Mesenchymal stem cell (in vitro differentiated cells and primary cell): ENCODE measurements at regions not wholly inside any gene's neighbourhood (a gene's known extent, or its start where the extent isn't known, plus 50 kb on each side); places are given as distances from the start of the nearest gene placed in this dataset.
"Not testable (repeated sequence)": the region's sequence is repeated elsewhere in the genome, so short reads cannot be mapped to it uniquely, and the experiment has no call there.

Experiments used
- DNase-seq: peaks from one replicate; pipeline ENCODE4 v3.0.0-alpha.2; 2013
- H2AFZ ChIP-seq: one replicate; pipeline ENCODE4 v1.6.1; 2013; ENCODE audit warnings: low read depth, mild to moderate bottlenecking, control low read depth, inconsistent platforms, low read length, moderate library complexity
- H2AK5ac ChIP-seq: 2 replicates; pipeline ENCODE4 v1.6.1; 2013; ENCODE audit warnings: low read length, moderate library complexity, mild to moderate bottlenecking, inconsistent platforms; ENCODE audit not compliant: severe bottlenecking
- H2BK120ac ChIP-seq: one replicate; pipeline ENCODE4 v1.6.1; 2013; ENCODE audit warnings: low read depth, mild to moderate bottlenecking, inconsistent platforms, low read length, moderate library complexity
- H2BK12ac ChIP-seq, 2 experiments: one replicate each; pipeline ENCODE4 v1.6.1; 2013; ENCODE audit warnings: inconsistent platforms in 2 of 2, low read length in 2 of 2, mild to moderate bottlenecking in 2 of 2, moderate library complexity in 2 of 2, control low read depth in 1 of 2
- H2BK15ac ChIP-seq: one replicate; pipeline ENCODE4 v1.6.1; 2013; ENCODE audit warnings: mild to moderate bottlenecking, low read depth, inconsistent platforms; ENCODE audit not compliant: poor library complexity, severe bottlenecking
- H2BK5ac ChIP-seq: 2 replicates; pipeline ENCODE4 v1.6.1; 2013; ENCODE audit warnings: low read depth, mild to moderate bottlenecking, low read length, control low read depth, inconsistent platforms; ENCODE audit not compliant: poor library complexity, severe bottlenecking
- H3K14ac ChIP-seq, 2 experiments: one replicate each; pipeline ENCODE4 v1.6.1; 2013; ENCODE audit warnings: inconsistent platforms in 2 of 2, low read length in 2 of 2, control low read depth in 1 of 2, mild to moderate bottlenecking in 1 of 2, moderate library complexity in 1 of 2
- H3K18ac ChIP-seq, 2 experiments: one replicate each; pipeline ENCODE4 v1.6.1; 2013; ENCODE audit warnings: inconsistent platforms in 2 of 2, low read length in 2 of 2, control low read depth in 1 of 2, low read depth in 1 of 2, mild to moderate bottlenecking in 1 of 2
- H3K23ac ChIP-seq, 2 experiments: one replicate each; pipeline ENCODE4 v1.6.1; 2013; ENCODE audit warnings: inconsistent platforms in 2 of 2, low read length in 2 of 2, mild to moderate bottlenecking in 2 of 2, moderate library complexity in 2 of 2, control low read depth in 1 of 2
- H3K27ac ChIP-seq: 2 replicates; pipeline ENCODE4 v1.5.1; 2013; ENCODE audit warnings: mild to moderate bottlenecking, moderate library complexity, low read length, control low read depth, inconsistent platforms; ENCODE audit not compliant: poor library complexity, severe bottlenecking
- H3K27me3 ChIP-seq, 2 experiments: 2 replicates each; pipeline versions ENCODE4 v1.6.1 to v1.7.0; 2013; ENCODE audit warnings: low read length in 2 of 2, mild to moderate bottlenecking in 2 of 2, moderate library complexity in 2 of 2, control low read depth in 1 of 2, inconsistent platforms in 1 of 2; ENCODE audit not compliant: control insufficient read depth in 1 of 2, insufficient read depth in 1 of 2
- H3K36me3 ChIP-seq, 2 experiments: 2 replicates each; pipeline versions ENCODE4 v1.6.1 to v1.7.0; 2013; ENCODE audit warnings: low read length in 2 of 2, control low read depth in 1 of 2, inconsistent platforms in 1 of 2, low read depth in 1 of 2, mild to moderate bottlenecking in 1 of 2; ENCODE audit not compliant: insufficient read depth in 2 of 2, control insufficient read depth in 1 of 2
- H3K4ac ChIP-seq, 2 experiments: one replicate each; pipeline ENCODE4 v1.6.1; 2013; ENCODE audit warnings: inconsistent platforms in 2 of 2, low read length in 2 of 2, mild to moderate bottlenecking in 2 of 2, moderate library complexity in 2 of 2, control low read depth in 1 of 2, low read depth in 1 of 2
- H3K4me1 ChIP-seq: 2 replicates; pipeline ENCODE4 v1.6.1; 2013; ENCODE audit warnings: low read depth, low read length, control low read depth; ENCODE audit not compliant: control insufficient read depth, insufficient read depth
- H3K4me2 ChIP-seq: 2 replicates; pipeline ENCODE4 v1.6.1; 2013; ENCODE audit warnings: low read length, mild to moderate bottlenecking, inconsistent platforms; ENCODE audit not compliant: poor library complexity, severe bottlenecking
- H3K4me3 ChIP-seq, 2 experiments: 2 replicates each; pipeline versions ENCODE4 v1.5.1 to v1.7.0; 2013; ENCODE audit warnings: low read length in 2 of 2, mild to moderate bottlenecking in 2 of 2, control low read depth in 1 of 2, low read depth in 1 of 2; ENCODE audit not compliant: insufficient read depth in 1 of 2
- H3K79me1 ChIP-seq: replicated peaks from 2 replicates; pipeline ENCODE4 v1.6.1; 2013; ENCODE audit warnings: mild to moderate bottlenecking, control low read depth, low read length, inconsistent platforms; ENCODE audit not compliant: poor library complexity, severe bottlenecking
- H3K9ac ChIP-seq: 2 replicates; pipeline ENCODE4 v1.7.0; 2013; ENCODE audit warnings: mild to moderate bottlenecking, low read length, moderate library complexity
- H3K9me3 ChIP-seq: 2 replicates; pipeline ENCODE4 v1.7.0; 2013; ENCODE audit warnings: mild to moderate bottlenecking, low read length; ENCODE audit not compliant: control insufficient read depth
- H4K8ac ChIP-seq: one replicate; pipeline ENCODE4 v1.6.1; 2013; ENCODE audit warnings: inconsistent platforms, mild to moderate bottlenecking, low read length, moderate library complexity
- H4K91ac ChIP-seq: one replicate; pipeline ENCODE4 v1.6.1; 2013; ENCODE audit warnings: mild to moderate bottlenecking, low read length, inconsistent platforms
- WGBS: methylation state at CpG from one replicate; pipeline ENCODE4 v1.1.7; 2013; ENCODE audit warnings: mixed read lengths; 5-methylcytosine and 5-hydroxymethylcytosine counted together

DNA sequence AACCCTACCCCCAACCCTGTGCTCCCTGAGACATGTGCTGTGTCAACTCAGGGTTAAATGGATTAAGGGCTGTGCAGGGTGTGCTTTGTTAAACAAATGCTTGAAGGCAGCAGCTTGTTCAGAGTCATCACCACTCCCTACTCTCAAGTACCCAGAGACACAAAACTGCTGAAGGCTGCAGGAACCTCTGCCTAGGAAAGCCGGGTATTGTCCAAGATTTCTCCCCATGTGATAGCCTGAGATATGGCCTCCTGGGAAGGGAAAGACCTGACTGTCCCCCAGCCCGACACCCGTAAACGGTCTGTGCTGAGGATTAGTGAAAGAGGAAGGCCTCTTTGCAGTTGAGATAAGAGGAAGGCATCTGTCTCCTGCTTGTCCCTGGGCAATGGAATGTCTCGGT lies 83.6 kb upstream of the ALDH3B2 start:
- H2BK12ac ChIP-seq, H3K14ac ChIP-seq, H2BK120ac ChIP-seq, H3K36me3 ChIP-seq, H3K18ac ChIP-seq, DNase-seq, H3K4me1 ChIP-seq, H3K79me1 ChIP-seq, H3K4me3 ChIP-seq, H3K4me2 ChIP-seq, H4K91ac ChIP-seq, H3K9ac ChIP-seq, H3K4ac ChIP-seq, H3K9me3 ChIP-seq, H3K27ac ChIP-seq, H2AK5ac ChIP-seq, H2BK5ac ChIP-seq, H4K8ac ChIP-seq, H2AFZ ChIP-seq, H2BK15ac ChIP-seq, H3K23ac ChIP-seq: not testable (repeated sequence)
- WGBS: 8% methylated on average over 2 of the region's 5 CpGs
- H3K27me3 ChIP-seq: peaks cover 8 to 22% of the 10 kb centered on the region in 2 experiments

DNA sequence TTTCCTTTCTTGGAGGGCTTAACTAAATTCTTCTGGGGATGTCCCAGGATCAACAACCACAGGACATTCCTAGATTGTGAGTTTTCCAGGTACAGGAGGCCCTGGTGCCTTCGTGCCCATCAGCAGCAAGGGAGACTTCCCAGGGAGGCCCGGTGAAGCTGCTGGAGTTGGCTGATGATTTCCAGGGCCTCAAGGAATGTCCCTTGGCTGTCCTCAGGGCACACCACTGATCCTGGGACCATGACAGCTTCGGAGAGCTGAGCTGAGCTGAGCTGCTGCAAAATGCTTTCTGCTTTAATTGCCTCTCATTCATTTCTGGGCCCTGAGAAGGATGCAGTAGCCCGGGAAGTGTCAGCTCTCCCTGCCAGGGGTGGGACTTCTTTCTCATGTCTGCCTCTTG lies 79.4 kb upstream of the ALDH3B2 start:
- not testable (repeated sequence) for H3K4me3 ChIP-seq, H3K36me3 ChIP-seq, H4K8ac ChIP-seq, H3K4ac ChIP-seq, H3K4me2 ChIP-seq, DNase-seq, H3K9me3 ChIP-seq, H2AK5ac ChIP-seq, H3K9ac ChIP-seq, H3K14ac ChIP-seq, H3K4me1 ChIP-seq, H2BK15ac ChIP-seq, H3K27me3 ChIP-seq, H3K27ac ChIP-seq, H3K18ac ChIP-seq, H2BK120ac ChIP-seq, H2AFZ ChIP-seq, H3K79me1 ChIP-seq, H4K91ac ChIP-seq, H2BK5ac ChIP-seq, H3K23ac ChIP-seq, H2BK12ac ChIP-seq
- 23% methylated on average over 4 of the region's 4 CpGs for WGBS

DNA sequence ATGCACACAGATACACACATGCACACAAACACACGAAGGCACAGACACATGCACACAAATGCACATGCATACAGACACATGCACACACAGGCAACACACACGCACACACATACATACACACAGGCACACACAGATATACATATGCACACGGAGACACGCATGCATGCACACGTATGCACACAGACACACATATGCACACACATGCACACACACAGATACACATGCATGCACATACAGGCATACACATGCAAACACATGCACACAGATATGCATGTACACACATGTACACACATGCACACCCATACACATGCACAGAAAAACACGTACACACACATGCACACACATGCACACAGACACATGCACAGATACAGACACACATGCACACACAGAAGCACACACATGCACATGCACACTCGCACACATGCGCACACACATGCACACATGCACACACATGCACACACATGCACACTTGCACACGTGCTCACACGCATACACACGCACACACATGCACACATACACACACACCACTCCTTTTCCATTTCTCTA lies 70.8 kb upstream of the ALDH3B2 start:
- Histone ChIP-seq H3K4me3 (no peak overlapping the region), H3K9ac (no peak overlapping the region), H3K23ac (no peak overlapping the region), H2BK12ac (no peak overlapping the region), H2AK5ac (no peak overlapping the region), H2BK5ac (no peak overlapping the region), H2BK120ac (no peak overlapping the region), H2BK15ac (no peak overlapping the region), H3K79me1 (no peaks in the 10 kb centered on the region), H3K27me3 (no peaks in the 10 kb centered on the region), H3K27ac (no peak overlapping the region), H3K4me1 (no peaks in the 10 kb centered on the region), H3K4ac (no peak overlapping the region), H3K14ac (no peak overlapping the region), H3K18ac (no peak overlapping the region), H3K4me2 (no peak overlapping the region), H3K9me3 (no peaks in the 10 kb centered on the region), H3K36me3 (no peaks in the 10 kb centered on the region), H4K8ac (no peak overlapping the region), H2AFZ (no peak overlapping the region), H4K91ac (no peak overlapping the region)
- no peak for DNase-seq
- WGBS: 84% methylated on average over 10 of the region's 11 CpGs

DNA sequence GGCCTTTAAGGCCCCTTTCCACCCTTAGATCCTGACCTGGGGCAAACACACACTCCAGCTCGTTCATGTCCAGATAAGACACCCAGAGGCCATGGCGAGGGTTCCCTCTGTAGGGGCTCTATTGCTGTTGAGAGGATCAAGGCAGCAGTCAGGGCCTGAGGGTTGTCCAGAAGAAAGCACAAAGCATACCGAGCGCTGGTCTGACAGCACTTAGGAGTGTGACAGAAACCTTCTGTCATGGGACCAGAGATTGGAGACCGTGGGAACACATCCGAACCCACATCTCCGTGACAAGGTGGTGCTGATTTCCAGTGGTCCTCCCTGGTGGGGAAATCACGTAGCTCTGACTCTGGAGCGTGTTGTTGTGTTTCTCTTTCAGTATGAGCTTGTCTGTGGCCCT lies 69.8 kb upstream of the ALDH3B2 start:
- not testable (repeated sequence) for H2BK5ac ChIP-seq, H2BK12ac ChIP-seq, H3K9me3 ChIP-seq, H2BK120ac ChIP-seq, H3K23ac ChIP-seq, H3K4ac ChIP-seq, H3K4me1 ChIP-seq, H3K36me3 ChIP-seq, H3K27ac ChIP-seq, H3K27me3 ChIP-seq, H3K9ac ChIP-seq, DNase-seq, H3K79me1 ChIP-seq, H2AK5ac ChIP-seq, H3K18ac ChIP-seq, H2BK15ac ChIP-seq, H3K14ac ChIP-seq, H2AFZ ChIP-seq, H3K4me3 ChIP-seq, H4K91ac ChIP-seq, H3K4me2 ChIP-seq, H4K8ac ChIP-seq
- 77% methylated on average over 9 of the region's 9 CpGs for WGBS
